HG03097 (cell line): ENCODE measurements at regions not wholly inside any gene's neighbourhood (a gene's known extent, or its start where the extent isn't known, plus 50 kb on each side); places are given as distances from the start of the nearest gene placed in this dataset.

Experiments used
- ATAC-seq: cut with Tn5 transposase; IDR thresholded peaks from one replicate; pipeline ENCODE4 v1.9.1; 2021; ENCODE audit not compliant: unreplicated experiment, low FRiP score

GRCh38 chrX:39204945-39205344 lies 403.7 kb downstream of the MID1IP1 start:
- no peak for ATAC-seq

DNA sequence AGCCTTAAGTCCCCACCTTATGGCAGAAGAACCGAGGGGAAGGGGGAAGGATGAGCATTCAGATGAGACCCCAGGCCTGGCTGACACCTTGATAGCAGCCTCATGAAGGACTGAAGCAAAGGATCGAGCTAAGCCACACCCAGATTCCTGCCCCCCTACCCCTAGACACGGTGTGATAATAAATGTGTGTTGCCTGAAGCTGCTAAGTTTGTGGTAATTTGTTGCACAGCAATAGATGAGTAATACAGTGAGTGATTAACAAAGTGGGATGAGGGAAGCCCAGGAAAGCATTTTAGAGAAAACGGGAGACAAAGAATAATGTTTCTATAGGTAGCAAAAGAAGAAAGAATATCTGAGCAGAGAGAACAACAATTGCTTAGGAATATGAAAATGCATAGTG lies 404.2 kb downstream of the MID1IP1 start:
- ATAC-seq: no peak

GRCh38 chrX:39206399-39207145 lies 405.3 kb downstream of the MID1IP1 start:
- no peak for ATAC-seq

DNA sequence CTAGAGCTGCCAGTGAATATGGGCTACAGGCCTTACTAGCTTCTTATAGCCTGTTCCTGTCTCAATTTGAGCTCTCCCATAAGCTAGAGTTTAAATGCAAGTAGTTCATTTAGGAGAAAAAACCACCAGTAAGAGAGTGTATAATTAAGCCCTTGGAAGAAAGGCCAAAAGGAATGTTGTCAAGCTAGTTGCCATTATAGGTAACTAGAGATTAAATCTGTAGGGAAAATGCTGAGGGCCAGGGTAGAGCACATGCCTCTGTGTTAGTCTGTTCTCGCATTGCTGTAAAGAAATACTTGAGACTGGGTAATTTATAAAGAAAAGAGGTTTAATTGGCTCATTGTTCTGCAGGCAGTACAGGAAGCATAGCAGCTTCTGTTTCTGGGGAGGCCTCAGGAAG lies 410.2 kb downstream of the MID1IP1 start:
- ATAC-seq: no peak

DNA sequence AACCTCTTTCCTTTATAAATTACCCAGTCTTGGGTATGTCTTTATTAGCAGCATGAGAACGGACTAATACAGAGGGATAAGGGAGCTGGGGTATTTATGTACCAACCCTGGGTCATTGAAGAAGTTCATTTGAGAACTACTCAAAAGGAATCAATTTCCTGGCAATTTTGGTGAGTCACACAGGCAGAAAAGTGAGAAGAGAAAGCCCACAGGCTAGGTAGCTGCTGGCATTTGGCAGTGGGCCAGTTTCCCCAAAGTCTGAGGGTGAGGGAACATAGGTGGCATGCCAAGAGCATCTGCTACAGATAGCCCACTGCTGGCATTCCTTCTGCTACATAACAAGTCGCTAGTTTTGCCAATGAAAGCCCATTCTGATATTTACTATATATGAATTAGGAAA lies 411.2 kb downstream of the MID1IP1 start:
- ATAC-seq: no peak

- no peak for ATAC-seq
These were observed 413.3 kb downstream of the MID1IP1 start for GRCh38 chrX:39214387-39215126.

DNA sequence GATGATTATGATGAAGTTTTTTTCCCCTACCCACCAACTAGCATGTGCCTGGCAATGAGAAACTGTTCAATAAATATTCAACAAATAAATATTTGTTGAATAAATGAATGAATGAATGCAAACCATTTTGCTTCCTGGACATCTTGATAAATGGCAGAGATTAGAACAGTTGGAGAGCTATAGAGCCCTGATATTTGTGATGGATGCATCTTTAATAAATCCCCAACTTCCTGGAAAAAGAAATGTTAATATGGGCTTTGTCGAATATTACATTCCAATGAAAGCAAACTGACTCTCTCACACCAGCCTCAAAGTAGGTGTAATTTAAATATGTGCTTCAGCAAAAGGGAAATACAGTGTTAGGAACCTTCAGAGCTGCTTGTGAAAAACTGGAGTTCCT lies 419.7 kb downstream of the MID1IP1 start:
- ATAC-seq: no peak

- ATAC-seq: no peak
These were observed 421.3 kb downstream of the MID1IP1 start for GRCh38 chrX:39222346-39223113.

DNA sequence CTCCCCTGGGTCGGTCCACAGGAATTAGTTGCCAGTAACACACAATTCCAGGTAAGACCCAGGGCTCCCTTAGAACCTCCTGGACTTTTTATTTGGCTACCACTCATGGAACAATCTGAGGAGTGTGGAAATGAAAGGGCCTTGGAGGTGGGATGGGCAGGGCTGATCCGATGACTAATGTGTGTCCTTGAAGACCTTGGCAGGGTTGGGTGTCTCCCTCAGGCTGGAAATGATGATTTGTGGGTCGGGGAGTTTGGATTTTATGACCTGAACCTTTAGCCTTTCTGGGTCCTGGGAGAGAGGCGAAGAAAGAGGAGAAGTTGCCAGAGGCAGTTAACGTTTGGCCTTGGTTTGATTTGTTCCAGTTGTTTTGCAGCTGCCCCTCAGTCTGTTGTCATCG lies 425.0 kb downstream of the MID1IP1 start:
- ATAC-seq: no peak

DNA sequence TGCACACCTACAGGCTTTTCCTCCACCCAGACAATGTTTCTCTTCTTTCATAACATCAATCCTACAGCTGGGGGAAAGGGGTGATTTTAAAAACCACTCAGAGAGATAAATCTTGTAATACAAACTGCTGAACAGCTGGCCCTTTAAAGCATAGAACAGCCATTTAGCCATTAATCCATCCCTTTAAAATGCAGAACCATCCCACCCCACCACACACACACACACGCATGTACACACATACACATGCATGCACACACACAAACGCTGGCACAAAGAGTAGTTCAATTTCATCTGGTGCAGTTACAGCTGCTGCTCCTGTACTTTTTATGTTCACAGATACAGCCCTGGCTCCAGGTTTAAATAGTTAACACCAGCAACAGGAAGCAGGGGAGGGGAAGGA lies 426.1 kb downstream of the MID1IP1 start:
- ATAC-seq: no peak

- no peak for ATAC-seq
These were observed 436.7 kb downstream of the MID1IP1 start for GRCh38 chrX:39238006-39238405.

DNA sequence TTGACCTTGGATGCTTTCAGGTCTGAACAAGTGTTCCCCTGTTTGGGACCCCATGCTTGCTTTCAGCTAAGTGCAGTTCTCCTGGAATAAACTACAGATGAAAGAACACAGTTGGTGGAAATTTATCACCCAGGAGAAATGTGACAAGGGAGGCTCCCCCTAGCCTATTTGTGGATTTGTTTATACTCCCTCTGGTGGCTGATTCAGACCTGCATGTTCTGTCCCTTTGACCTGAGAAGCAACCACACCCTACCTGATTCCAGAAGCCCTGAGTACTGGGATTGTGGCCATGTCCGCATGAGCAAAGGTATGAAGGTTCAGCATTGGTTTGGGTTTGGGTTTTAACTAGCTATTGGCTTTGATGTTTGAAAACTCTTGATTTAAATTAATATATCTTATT lies 440.9 kb downstream of the MID1IP1 start:
- no peak for ATAC-seq

GRCh38 chrX:39244147-39244546 lies 442.9 kb downstream of the MID1IP1 start:
- no peak for ATAC-seq

DNA sequence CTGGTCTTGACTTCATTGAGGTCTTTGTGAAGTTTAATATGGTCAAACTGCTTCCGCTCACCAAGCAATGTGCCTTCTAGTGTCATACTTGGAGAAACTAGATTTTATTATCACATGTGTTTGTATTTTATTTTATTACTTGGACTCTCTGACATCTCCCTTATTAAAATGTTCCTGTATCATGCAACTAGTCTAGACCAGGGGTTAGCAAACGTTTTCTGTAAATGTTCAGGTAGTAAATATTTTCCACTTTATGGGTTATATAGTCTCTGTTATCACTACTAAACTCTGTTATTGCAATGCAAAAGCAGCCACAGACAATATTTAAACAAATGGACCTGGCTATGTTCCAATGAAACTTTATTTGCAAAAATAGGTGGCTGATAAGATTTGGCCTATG lies 443.8 kb downstream of the MID1IP1 start:
- ATAC-seq: no peak

- no peak for ATAC-seq
These were observed 446.3 kb downstream of the MID1IP1 start for GRCh38 chrX:39247536-39247935.

DNA sequence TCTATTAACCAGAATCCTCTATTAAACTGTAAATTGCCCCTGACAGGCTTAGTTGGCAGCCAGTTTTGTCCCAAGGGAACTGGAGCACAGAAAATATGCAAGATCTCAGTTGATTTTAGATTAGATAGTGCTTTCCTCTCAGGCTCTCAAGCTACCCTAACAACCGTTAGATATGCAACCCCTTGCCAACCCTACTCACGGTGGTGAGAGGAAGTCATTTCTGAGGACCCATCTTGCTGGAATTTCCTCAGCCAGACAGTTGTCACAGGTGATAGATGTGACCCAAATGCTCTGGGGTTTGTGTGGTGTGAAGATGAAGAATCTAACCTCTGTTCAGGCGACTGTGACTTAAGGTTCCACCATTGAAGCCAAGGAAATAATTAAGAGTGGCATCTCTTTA lies 447.1 kb downstream of the MID1IP1 start:
- ATAC-seq: no peak

DNA sequence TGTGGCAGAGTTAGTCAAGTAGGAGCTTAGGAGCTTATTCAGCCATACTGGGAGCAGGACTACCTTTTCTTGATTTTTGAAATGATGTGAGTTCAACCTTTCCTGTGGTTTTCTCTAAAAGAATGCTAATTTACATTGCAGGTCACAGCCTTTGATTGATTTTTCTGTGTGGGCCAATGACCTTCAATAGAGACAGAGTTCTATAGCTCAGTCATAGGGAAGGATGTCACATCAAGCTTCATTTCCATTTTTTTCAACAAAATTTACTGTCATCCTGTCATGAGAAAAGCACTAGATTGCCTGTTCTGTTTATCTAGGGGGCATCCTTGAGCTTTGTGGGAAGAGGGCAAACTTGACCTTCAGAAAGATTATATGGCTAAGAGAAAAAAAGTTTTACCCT lies 448.7 kb downstream of the MID1IP1 start:
- no peak for ATAC-seq

DNA sequence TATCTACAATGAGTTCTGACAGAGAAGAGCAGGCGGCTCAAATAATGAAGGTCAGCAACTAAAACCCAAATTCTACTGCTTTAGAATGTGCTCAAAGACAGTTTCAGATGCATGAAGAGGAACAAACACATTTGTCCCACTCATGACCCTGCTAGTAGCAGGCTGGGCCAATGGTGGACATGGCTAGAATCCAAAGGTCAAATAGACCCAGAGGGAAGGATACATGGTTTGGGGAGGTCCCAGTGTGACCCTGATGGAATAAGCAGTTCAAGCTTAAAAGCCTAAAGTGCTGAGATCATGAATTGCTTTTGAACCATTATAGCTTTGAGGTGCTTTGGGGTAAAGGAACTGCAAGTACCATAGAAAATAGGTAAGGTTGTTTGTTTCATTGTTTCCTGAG lies 450.7 kb downstream of the MID1IP1 start:
- ATAC-seq: no peak

DNA sequence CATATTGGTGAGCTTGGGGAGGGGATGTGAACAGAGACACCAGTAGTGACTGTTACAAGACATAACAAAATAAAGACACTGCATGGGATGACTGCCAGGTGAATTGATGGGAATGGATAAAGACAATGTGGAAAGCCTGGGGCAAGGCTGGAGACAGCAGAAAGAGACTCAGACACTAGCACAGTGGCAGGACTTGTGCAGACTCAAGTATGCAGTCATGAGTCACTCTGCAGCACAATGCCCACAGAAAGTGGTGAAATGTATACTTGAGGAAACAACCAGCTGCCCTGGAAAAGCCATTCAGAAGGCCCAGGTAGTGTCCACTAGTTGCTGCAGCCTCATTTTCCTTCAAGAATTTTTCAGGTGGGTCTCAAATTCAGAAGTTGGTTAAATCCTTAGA lies 452.3 kb downstream of the MID1IP1 start:
- ATAC-seq: no peak

DNA sequence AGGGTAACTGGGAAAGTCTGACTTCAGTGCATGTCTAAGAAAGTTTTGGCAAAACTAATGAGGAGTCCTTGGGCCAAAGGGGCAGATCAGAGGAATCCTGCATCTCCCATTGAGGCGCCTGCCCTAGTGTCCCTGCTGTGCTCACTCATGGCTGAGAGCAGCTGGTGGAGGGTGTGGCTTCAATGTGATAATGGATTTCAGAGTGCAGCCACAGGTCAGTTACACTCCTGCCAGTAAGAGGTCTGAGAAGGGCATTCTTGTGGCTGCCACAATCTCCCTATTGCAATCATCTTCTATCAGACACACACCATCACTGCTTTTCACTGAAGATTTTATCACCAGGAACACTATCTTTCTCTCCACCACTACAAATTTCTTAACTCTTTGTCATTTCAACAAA lies 457.1 kb downstream of the MID1IP1 start:
- ATAC-seq: no peak

DNA sequence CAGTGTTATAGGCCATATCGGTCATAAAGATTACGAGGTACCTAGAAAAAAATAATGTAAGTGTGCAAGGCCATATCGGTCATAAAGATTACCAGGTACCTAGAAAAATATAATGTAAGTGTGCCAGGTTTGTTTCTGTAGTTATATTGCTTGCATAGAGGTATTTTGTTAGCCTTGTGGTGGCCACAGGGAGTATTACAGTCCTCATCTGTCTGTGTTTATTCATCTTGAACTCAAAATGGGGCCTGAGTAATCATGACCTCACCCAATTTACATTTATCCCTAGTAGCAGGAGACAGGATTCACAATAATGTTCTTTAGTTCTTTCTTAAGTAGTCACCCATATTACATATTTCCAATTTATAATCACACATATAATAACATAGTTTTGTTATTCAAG lies 459.7 kb downstream of the MID1IP1 start:
- ATAC-seq: no peak
